Uterus (tissue), 3 donors: ENCODE measurements at regions not wholly inside any gene's neighbourhood (a gene's known extent, or its start where the extent isn't known, plus 50 kb on each side); places are given as distances from the start of the nearest gene placed in this dataset.

Experiments
- DNase-seq, 2 donors: peaks; one replicate each; pipeline ENCODE4 v3.0.0-alpha.2; 2019 to 2020
- H3K27ac ChIP-seq, 2 donors: fragments of 200-600 bp; sonication (generic); 1 replicate in 1 of 2; 2 replicates in 1 of 2; pipeline ENCODE4 v1.5.1; 2016 to 2018
- H3K27me3 ChIP-seq, 2 donors: fragments of 200-600 bp; sonication (generic); one replicate each; pipeline ENCODE4 v1.5.1; 2018 to 2019; ENCODE audit warnings: control low read depth in 1 of 2
- H3K36me3 ChIP-seq, 2 donors: fragments of 200-600 bp; sonication (generic); one replicate each; pipeline ENCODE4 v1.5.1; 2019; ENCODE audit warnings: control low read depth in 1 of 2
- H3K4me1 ChIP-seq, 2 donors: fragments of 200-600 bp; sonication (generic); one replicate each; pipeline ENCODE4 v1.5.1; 2018 to 2019; ENCODE audit warnings: control low read depth in 1 of 2
- H3K4me3 ChIP-seq, 2 donors: fragments of 200-600 bp; sonication (generic); 1 replicate in 1 of 2; 2 replicates in 1 of 2; pipeline ENCODE4 v1.5.1; 2018 to 2019; ENCODE audit warnings: mild to moderate bottlenecking in 1 of 2
- H3K9me3 ChIP-seq, 2 donors: fragments of 200-600 bp; sonication (generic); one replicate each; pipeline ENCODE4 v1.5.1; 2019; ENCODE audit warnings: control low read depth in 1 of 2
- POLR2A ChIP-seq, 2 donors: fragments of 450-650 bp; IDR thresholded peaks; one replicate each; pipeline ENCODE4 v1.6.1; 2016; ENCODE audit warnings: antibody characterized with exemption in 2 of 2, mild to moderate bottlenecking in 1 of 2, moderate library complexity in 1 of 2
- intact Hi-C: fragments of 100-400 bp; cut with DNase I; formaldehyde crosslinking; loops from one replicate; pipeline ENCODE4 v1.15.1; 2023; ENCODE audit warnings: low total_unique reads
- TF ChIP-seq, protein P1 (sequence below), 4 experiments: fragments of 200-600 bp in 2 of 4; fragments of 450-650 bp in 2 of 4; sonication (generic) in 2 of 4; IDR thresholded peaks; one replicate each; pipeline ENCODE4 v1.5.1; 2016 to 2019; ENCODE audit warnings: antibody characterized with exemption in 4 of 4, mild to moderate bottlenecking in 2 of 4, moderate library complexity in 1 of 4
- donor health status: DM: yes; HTN: yes; CAD: no.

DNA sequence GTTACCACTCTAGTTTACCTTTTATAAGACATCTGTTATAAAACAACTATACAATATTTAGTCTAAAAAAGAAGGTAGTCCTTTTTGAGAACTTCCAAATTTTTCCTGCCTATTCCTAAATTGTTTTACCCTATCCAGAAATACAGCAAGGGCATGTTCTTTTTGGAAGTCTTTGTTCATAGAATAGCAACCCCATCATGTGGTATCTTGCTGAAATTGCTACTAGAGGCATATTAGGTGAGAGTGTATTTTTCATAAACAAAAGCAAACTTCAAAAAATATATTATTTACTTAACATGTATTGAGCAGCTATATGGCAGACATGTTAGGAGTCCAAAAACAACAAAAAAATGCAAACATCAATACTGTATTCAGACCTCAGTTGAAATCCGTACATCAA is 371.8 kb upstream of the NRSN1 start:
- Histone ChIP-seq H3K4me3 (no peak overlapping the region), H3K36me3 (no peaks in the 10 kb centered on the region), H3K27ac (no peak overlapping the region), H3K4me1 (no peaks in the 10 kb centered on the region), H3K27me3 (no peaks in the 10 kb centered on the region), H3K9me3 (peaks cover 0 to 5% of the 10 kb centered on the region in 2 donors)
- TF ChIP-seq POLR2A (IDR thresholded peaks at IDR 0.05), result no peak
- TF ChIP-seq, protein P1, sequence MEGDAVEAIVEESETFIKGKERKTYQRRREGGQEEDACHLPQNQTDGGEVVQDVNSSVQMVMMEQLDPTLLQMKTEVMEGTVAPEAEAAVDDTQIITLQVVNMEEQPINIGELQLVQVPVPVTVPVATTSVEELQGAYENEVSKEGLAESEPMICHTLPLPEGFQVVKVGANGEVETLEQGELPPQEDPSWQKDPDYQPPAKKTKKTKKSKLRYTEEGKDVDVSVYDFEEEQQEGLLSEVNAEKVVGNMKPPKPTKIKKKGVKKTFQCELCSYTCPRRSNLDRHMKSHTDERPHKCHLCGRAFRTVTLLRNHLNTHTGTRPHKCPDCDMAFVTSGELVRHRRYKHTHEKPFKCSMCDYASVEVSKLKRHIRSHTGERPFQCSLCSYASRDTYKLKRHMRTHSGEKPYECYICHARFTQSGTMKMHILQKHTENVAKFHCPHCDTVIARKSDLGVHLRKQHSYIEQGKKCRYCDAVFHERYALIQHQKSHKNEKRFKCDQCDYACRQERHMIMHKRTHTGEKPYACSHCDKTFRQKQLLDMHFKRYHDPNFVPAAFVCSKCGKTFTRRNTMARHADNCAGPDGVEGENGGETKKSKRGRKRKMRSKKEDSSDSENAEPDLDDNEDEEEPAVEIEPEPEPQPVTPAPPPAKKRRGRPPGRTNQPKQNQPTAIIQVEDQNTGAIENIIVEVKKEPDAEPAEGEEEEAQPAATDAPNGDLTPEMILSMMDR (IDR thresholded peaks at IDR 0.05), result no peak
- intact Hi-C loops, result no loop called here
- no peak for DNase-seq

DNA sequence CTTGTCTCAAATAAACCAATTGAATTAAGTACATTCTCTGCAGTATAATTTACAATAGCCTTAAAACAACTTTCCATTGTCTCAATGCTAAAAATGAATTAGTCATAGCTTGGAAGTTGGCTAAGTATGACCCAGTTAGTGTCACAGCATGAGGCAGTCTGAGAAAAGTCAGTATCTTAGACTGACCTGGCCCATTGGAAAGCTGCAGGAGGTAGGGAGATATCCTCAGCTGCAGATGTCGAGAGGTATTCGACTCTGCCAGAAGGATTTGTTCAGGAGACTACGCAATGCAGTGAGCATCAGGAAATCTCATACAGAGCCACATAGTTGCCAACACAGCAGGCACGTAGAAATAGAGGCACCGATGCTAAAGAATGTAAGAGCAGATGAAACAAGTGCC is 350.9 kb upstream of the NRSN1 start:
- Histone ChIP-seq H3K27me3 (no peaks in the 10 kb centered on the region), H3K9me3 (no peaks in the 10 kb centered on the region), H3K4me1 (no peaks in the 10 kb centered on the region), H3K36me3 (no peaks in the 10 kb centered on the region), H3K27ac (no peak overlapping the region), H3K4me3 (no peak overlapping the region)
- DNase-seq, result no peak
- intact Hi-C loops, result no loop called here
- TF ChIP-seq POLR2A (IDR thresholded peaks at IDR 0.05), result no peak
- TF ChIP-seq, protein P1 (IDR thresholded peaks at IDR 0.05), result no peak

DNA sequence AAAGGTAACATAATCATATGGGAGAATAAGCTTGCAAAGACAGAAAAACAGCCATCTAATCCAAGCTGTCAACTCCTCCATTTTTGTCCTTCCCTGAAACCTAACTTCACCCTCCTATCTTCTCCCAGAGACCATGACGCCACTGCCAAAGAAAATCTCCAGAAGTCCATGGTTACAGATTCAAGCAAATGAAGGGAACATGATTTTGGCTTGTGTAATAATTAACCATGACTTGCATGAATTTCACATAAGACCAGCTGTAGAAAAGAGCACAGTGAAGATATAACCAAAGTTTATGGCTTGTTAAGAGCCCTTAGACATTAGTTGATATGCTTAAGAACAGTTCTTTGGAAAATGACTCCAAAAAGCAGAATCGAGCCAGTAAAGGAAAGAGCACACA is 342.1 kb upstream of the NRSN1 start:
- Histone ChIP-seq H3K9me3 (no peaks in the 10 kb centered on the region), H3K27me3 (no peaks in the 10 kb centered on the region), H3K4me3 (no peak overlapping the region), H3K4me1 (no peaks in the 10 kb centered on the region), H3K27ac (no peak overlapping the region), H3K36me3 (no peaks in the 10 kb centered on the region)
- DNase-seq, result no peak
- TF ChIP-seq POLR2A (IDR thresholded peaks at IDR 0.05), result no peak
- TF ChIP-seq, protein P1 (IDR thresholded peaks at IDR 0.05), result no peak
- intact Hi-C loops, result no loop called here

DNA sequence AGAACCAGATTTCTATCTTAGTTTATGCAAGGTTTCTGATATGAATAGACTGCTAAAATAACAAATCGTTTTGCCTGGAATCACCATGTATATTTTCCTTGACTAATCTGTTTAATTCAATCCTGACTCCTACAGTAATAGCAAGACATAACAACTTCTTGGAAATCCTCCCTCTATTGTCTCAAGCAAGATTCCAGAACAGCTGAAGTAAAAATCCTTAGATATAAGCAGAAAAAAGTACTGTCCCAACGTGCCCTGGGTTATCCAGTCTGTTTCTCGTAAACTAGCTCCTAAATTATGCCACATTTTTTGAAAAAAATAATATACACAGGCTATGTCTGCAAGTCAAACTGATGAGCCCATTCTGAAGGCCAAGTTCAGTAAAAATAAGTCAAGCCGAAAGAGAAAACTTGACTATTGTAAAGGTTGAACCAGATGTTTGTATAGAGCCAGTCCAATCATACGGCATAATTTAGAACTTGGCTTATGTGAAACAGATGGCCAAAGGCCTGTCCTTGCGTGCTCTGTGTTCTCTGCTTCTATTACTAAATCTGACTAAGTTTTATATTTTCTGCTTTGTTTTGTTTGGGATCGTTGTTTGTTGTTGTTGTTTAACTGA is 341.6 kb upstream of the NRSN1 start:
- intact Hi-C loops, result no loop called here
- no peaks in the 10 kb centered on the region for H3K4me1 ChIP-seq
- H3K9me3 ChIP-seq, result no peaks in the 10 kb centered on the region
- DNase-seq, result no peak
- H3K27ac ChIP-seq, result no peak overlapping the region
- no peak for TF ChIP-seq POLR2A (IDR thresholded peaks at IDR 0.05)
- TF ChIP-seq, protein P1 (IDR thresholded peaks at IDR 0.05), result no peak
- H3K27me3 ChIP-seq, result no peaks in the 10 kb centered on the region
- no peak overlapping the region for H3K4me3 ChIP-seq
- no peaks in the 10 kb centered on the region for H3K36me3 ChIP-seq

DNA sequence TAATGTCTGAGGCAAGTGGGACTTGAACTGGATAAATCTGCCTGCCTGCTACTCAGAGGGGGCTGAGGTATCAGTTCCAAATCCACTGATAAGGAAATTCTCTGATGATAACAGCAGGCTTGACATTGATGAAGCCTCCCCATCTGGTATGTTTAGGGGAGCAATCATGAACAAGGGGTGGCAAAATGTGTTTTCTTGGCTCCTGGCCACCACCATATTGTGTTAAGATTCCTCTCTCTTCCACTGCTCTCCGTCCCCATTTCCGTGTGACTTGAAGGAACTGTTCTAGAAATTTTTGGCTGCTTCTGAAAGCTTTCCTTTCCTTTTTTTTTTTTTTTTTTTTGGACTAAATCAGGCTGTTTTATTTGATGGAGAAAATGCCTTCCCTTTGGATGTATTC is 335.3 kb upstream of the NRSN1 start:
- no peak for TF ChIP-seq POLR2A (IDR thresholded peaks at IDR 0.05)
- TF ChIP-seq, protein P1 (IDR thresholded peaks at IDR 0.05), result no peak
- H3K4me1 ChIP-seq, result no peaks in the 10 kb centered on the region
- H3K4me3 ChIP-seq, result no peak overlapping the region
- no peak overlapping the region for H3K27ac ChIP-seq
- H3K27me3 ChIP-seq, result no peaks in the 10 kb centered on the region
- DNase-seq, result no peak
- intact Hi-C loops, result no loop called here
- no peaks in the 10 kb centered on the region for H3K36me3 ChIP-seq
- H3K9me3 ChIP-seq, result no peaks in the 10 kb centered on the region
